MG63 (cell line): ENCODE measurements at regions not wholly inside any gene's neighbourhood (a gene's known extent, or its start where the extent isn't known, plus 50 kb on each side); places are given as distances from the start of the nearest gene placed in this dataset.
"Not testable (repeated sequence)": the region's sequence is repeated elsewhere in the genome, so short reads cannot be mapped to it uniquely, and the experiment has no call there.

Source experiments
- DNase-seq: peaks from one replicate; pipeline ENCODE4 v3.0.0-alpha.2; 2020
- H3K27me3 ChIP-seq: fragments of 250-450 bp; sonication (Bioruptor Pico); 2 replicates; pipeline ENCODE4 v1.5.1; 2020; ENCODE audit warnings: mild to moderate bottlenecking, moderate library complexity
- H3K36me3 ChIP-seq: fragments of 250-450 bp; sonication (Bioruptor Pico); 2 replicates; pipeline ENCODE4 v1.5.1; 2020; ENCODE audit warnings: mild to moderate bottlenecking, moderate library complexity
- H3K4me3 ChIP-seq: fragments of 250-450 bp; sonication (Bioruptor Pico); 2 replicates; pipeline ENCODE4 v1.5.1; 2020; ENCODE audit warnings: mild to moderate bottlenecking, moderate library complexity
- H3K9me3 ChIP-seq: fragments of 250-450 bp; sonication (Bioruptor Pico); 2 replicates; pipeline ENCODE4 v1.5.1; 2020; ENCODE audit warnings: mild to moderate bottlenecking, moderate library complexity

GRCh38 chr12:27869567-27869966, 89.5 kb upstream of the MANSC4 start:
- no peak for DNase-seq
- H3K36me3 ChIP-seq, result no peaks in the 10 kb centered on the region
- H3K4me3 ChIP-seq, result no peak overlapping the region
- no peaks in the 10 kb centered on the region for H3K27me3 ChIP-seq
- H3K9me3 ChIP-seq, result no peaks in the 10 kb centered on the region

- Histone ChIP-seq H3K4me3 (no peak overlapping the region), H3K36me3 (no peaks in the 10 kb centered on the region), H3K9me3 (no peaks in the 10 kb centered on the region), H3K27me3 (no peaks in the 10 kb centered on the region)
- peak; percentile 19 for DNase-seq
Observed at GRCh38 chr12:27868139-27868538, 88.1 kb upstream of the MANSC4 start.

- no peak for DNase-seq
- H3K9me3 ChIP-seq, result no peaks in the 10 kb centered on the region
- no peaks in the 10 kb centered on the region for H3K36me3 ChIP-seq
- H3K4me3 ChIP-seq, result no peak overlapping the region
- H3K27me3 ChIP-seq, result no peaks in the 10 kb centered on the region
Observed at GRCh38 chr12:27866373-27867101, 86.5 kb upstream of the MANSC4 start.

GRCh38 chr12:27865421-27865820, 85.4 kb upstream of the MANSC4 start:
- Histone ChIP-seq H3K36me3 (no peaks in the 10 kb centered on the region), H3K9me3 (no peaks in the 10 kb centered on the region), H3K4me3 (no peak overlapping the region), H3K27me3 (no peaks in the 10 kb centered on the region)
- no peak for DNase-seq

- no peaks in the 10 kb centered on the region for H3K27me3 ChIP-seq
- no peak for DNase-seq
- no peak overlapping the region for H3K4me3 ChIP-seq
- H3K9me3 ChIP-seq, result no peaks in the 10 kb centered on the region
- no peaks in the 10 kb centered on the region for H3K36me3 ChIP-seq
Observed at GRCh38 chr12:27864521-27864920, 84.5 kb upstream of the MANSC4 start.

- Histone ChIP-seq H3K9me3 (no peaks in the 10 kb centered on the region), H3K4me3 (no peak overlapping the region), H3K27me3 (no peaks in the 10 kb centered on the region), H3K36me3 (no peaks in the 10 kb centered on the region)
- no peak for DNase-seq
Observed at GRCh38 chr12:27863839-27864238, 83.8 kb upstream of the MANSC4 start.

GRCh38 chr12:27861428-27862167, 81.6 kb upstream of the MANSC4 start:
- no peaks in the 10 kb centered on the region for H3K36me3 ChIP-seq
- no peak overlapping the region for H3K4me3 ChIP-seq
- no peaks in the 10 kb centered on the region for H3K27me3 ChIP-seq
- H3K9me3 ChIP-seq, result no peaks in the 10 kb centered on the region
- DNase-seq, result no peak

GRCh38 chr12:27859648-27860047, 79.6 kb upstream of the MANSC4 start:
- DNase-seq, result no peak
- Histone ChIP-seq H3K36me3 (no peaks in the 10 kb centered on the region), H3K9me3 (no peaks in the 10 kb centered on the region), H3K27me3 (no peaks in the 10 kb centered on the region), H3K4me3 (no peak overlapping the region)

GRCh38 chr12:27857006-27857405, 77.0 kb upstream of the MANSC4 start:
- DNase-seq, H3K9me3 ChIP-seq, H3K36me3 ChIP-seq, H3K4me3 ChIP-seq, H3K27me3 ChIP-seq: not testable (repeated sequence)

- no peak for DNase-seq
- no peaks in the 10 kb centered on the region for H3K27me3 ChIP-seq
- no peaks in the 10 kb centered on the region for H3K36me3 ChIP-seq
- no peaks in the 10 kb centered on the region; the same call in 1 of the 2 replicates for H3K9me3 ChIP-seq
- H3K4me3 ChIP-seq, result no peak overlapping the region
Observed at GRCh38 chr12:27852742-27853141, 72.7 kb upstream of the MANSC4 start.
